Transverse colon (tissue), 4 donors: ENCODE measurements at regions not wholly inside any gene's neighbourhood (a gene's known extent, or its start where the extent isn't known, plus 50 kb on each side); places are given as distances from the start of the nearest gene placed in this dataset.

Experiments
- DNase-seq: peaks from one replicate; pipeline ENCODE4 v3.0.0-alpha.2; 2019
- H3K27ac ChIP-seq, 4 donors: fragments of 200-600 bp; sonication (generic); 2 replicates each; pipeline ENCODE4 v1.5.1; 2016 to 2018; ENCODE audit warnings: inconsistent platforms in 4 of 4
- H3K27me3 ChIP-seq: fragments of 200-600 bp; sonication (generic); 2 replicates; pipeline ENCODE4 v1.5.1; 2017; ENCODE audit warnings: inconsistent platforms
- H3K36me3 ChIP-seq, 4 donors: fragments of 200-600 bp; sonication (generic); 2 replicates each; pipeline ENCODE4 v1.5.1; 2017 to 2019; ENCODE audit warnings: inconsistent platforms in 4 of 4
- H3K4me1 ChIP-seq, 4 donors: fragments of 200-600 bp; sonication (generic); 2 replicates each; pipeline ENCODE4 v1.5.1; 2017 to 2020; ENCODE audit warnings: inconsistent platforms in 4 of 4
- H3K4me3 ChIP-seq, 4 donors: fragments of 200-600 bp; sonication (generic); 1 replicate in 1 of 4; 2 replicates in 3 of 4; pipeline versions ENCODE4 v1.5.1 to v1.6.1; 2017 to 2019; ENCODE audit warnings: inconsistent platforms in 4 of 4
- H3K9me3 ChIP-seq, 2 donors: fragments of 200-600 bp; sonication (generic); 2 replicates each; pipeline ENCODE4 v1.5.1; 2017 to 2019; ENCODE audit warnings: inconsistent platforms in 2 of 2
- CTCF ChIP-seq, 5 experiments: fragments of 200-600 bp in 3 of 5; fragments of 450-650 bp in 2 of 5; sonication (generic) in 3 of 5; IDR thresholded peaks; 1 replicate in 2 of 5; 2 replicates in 3 of 5; pipeline ENCODE4 v1.5.1; 2016 to 2017; ENCODE audit warnings: antibody characterized with exemption in 5 of 5, inconsistent platforms in 3 of 5, mild to moderate bottlenecking in 2 of 5, moderate library complexity in 1 of 5
- EP300 ChIP-seq: sonication (generic); formaldehyde crosslinking; IDR thresholded peaks from one replicate; pipeline ENCODE4 v1.6.1; 2017; ENCODE audit warnings: antibody characterized with exemption, low read depth
- POLR2A ChIP-seq: fragments of 450-650 bp; IDR thresholded peaks from one replicate; pipeline ENCODE4 v1.6.1; 2016; ENCODE audit warnings: antibody characterized with exemption, mild to moderate bottlenecking, moderate library complexity
- POLR2AphosphoS5 ChIP-seq, 3 donors: sonication (generic); formaldehyde crosslinking; IDR thresholded peaks; one replicate each; pipeline ENCODE4 v1.6.1; 2016; ENCODE audit warnings: antibody characterized with exemption in 3 of 3
- WGBS, 2 donors: methylation state at CpG; one replicate each; pipeline ENCODE4 v1.1.5; 2018; ENCODE audit warnings: low coverage in 1 of 2; 5-methylcytosine and 5-hydroxymethylcytosine counted together
- in situ Hi-C, 4 donors: fragments of 200-750 bp; cut with MboI; loops; one replicate each; pipeline versions ENCODE4 v1.15.0 to v1.15.1; 2017; ENCODE audit warnings: low sequenced_read_pairs in 3 of 4, low pct_ligation_motif_present in 1 of 4, low pct_unique_long_range_greater_than_20kb in 1 of 4
- intact Hi-C: fragments of 100-400 bp; cut with DNase I; formaldehyde crosslinking; loops from one replicate; pipeline ENCODE4 v1.15.1; 2023; ENCODE audit warnings: low total_unique reads

DNA sequence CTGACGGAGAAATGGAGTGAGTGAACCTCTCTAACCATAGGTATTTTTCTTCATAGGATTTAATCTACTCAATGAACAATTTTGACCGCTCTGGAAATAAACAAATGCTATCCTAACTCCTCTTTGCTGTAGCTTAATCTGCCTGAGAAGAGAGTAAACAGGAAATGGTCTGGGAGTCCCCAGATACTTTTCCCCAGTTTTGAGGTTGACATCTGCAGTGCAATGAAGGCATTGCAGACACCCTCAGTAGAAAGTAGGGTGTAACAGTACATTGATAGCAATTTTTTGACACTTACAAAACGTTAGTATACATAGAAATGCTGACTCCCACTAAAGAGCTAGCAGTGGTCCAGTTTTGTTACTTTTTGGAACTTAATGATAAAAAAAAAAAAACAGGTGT, 495.9 kb upstream of the FAM241A start:
- no peak overlapping the region for H3K27ac ChIP-seq
- intact Hi-C loops (no loop called here), in situ Hi-C loops (loop anchor here (10.0 to 25.0 kb wide), 6 partner anchors 205 to 1012 kb away; no protein-coding TSS in a partner anchor)
- no peaks in the 10 kb centered on the region for H3K27me3 ChIP-seq
- H3K36me3 ChIP-seq, result no peaks in the 10 kb centered on the region
- H3K9me3 ChIP-seq, result no peaks in the 10 kb centered on the region
- TF ChIP-seq EP300, result no peak
- no peak for TF ChIP-seq POLR2A
- TF ChIP-seq CTCF (IDR thresholded peaks at IDR 0.05), result no peak
- TF ChIP-seq POLR2AphosphoS5 (IDR thresholded peaks at IDR 0.05), result no peak
- H3K4me1 ChIP-seq, result no peaks in the 10 kb centered on the region
- DNase-seq, result no peak
- WGBS, 2 donors, result 72 to 74% methylated on average over 3 of the region's 3 CpGs
- H3K4me3 ChIP-seq, result no peak overlapping the region

- Histone ChIP-seq H3K36me3 (no peaks in the 10 kb centered on the region), H3K27ac (no peak overlapping the region), H3K9me3 (no peaks in the 10 kb centered on the region), H3K4me3 (no peak overlapping the region), H3K27me3 (no peaks in the 10 kb centered on the region), H3K4me1 (no peaks in the 10 kb centered on the region)
- DNase-seq, result no peak
- TF ChIP-seq CTCF (IDR thresholded peaks at IDR 0.05) (no peak), POLR2AphosphoS5 (IDR thresholded peaks at IDR 0.05) (no peak), POLR2A (no peak), EP300 (no peak)
- in situ Hi-C loops (no loop called here), intact Hi-C loops (no loop called here)
- 78 to 85% methylated on average over 2 to 3 of the region's 3 CpGs for WGBS, 2 donors
These were observed 495.1 kb upstream of the FAM241A start for GRCh38 chr4:111650146-111650545.

- H3K27me3 ChIP-seq, result no peaks in the 10 kb centered on the region
- H3K27ac ChIP-seq, result no peak overlapping the region
- no peaks in the 10 kb centered on the region for H3K4me1 ChIP-seq
- H3K36me3 ChIP-seq, result no peaks in the 10 kb centered on the region
- no peaks in the 10 kb centered on the region for H3K9me3 ChIP-seq
- H3K4me3 ChIP-seq, result no peak overlapping the region
- intact Hi-C loops, result no loop called here
- no peak for DNase-seq
- TF ChIP-seq CTCF (IDR thresholded peaks at IDR 0.05) (no peak), EP300 (no peak), POLR2A (no peak), POLR2AphosphoS5 (IDR thresholded peaks at IDR 0.05) (no peak)
- in situ Hi-C loops, result no loop called here
- 93% methylated on average over 1 of the region's 1 CpG; no CpG with 5 or more reads in 1 of the 2 donors for WGBS, 2 donors
These were observed 494.6 kb upstream of the FAM241A start for GRCh38 chr4:111650674-111651086.

- H3K4me3 ChIP-seq, result no peak overlapping the region
- no peaks in the 10 kb centered on the region for H3K9me3 ChIP-seq
- H3K27me3 ChIP-seq, result no peaks in the 10 kb centered on the region
- TF ChIP-seq POLR2AphosphoS5 (IDR thresholded peaks at IDR 0.05) (no peak), EP300 (no peak), CTCF (IDR thresholded peaks at IDR 0.05) (no peak), POLR2A (no peak)
- in situ Hi-C loops (no loop called here), intact Hi-C loops (no loop called here)
- no peak for DNase-seq
- WGBS, 2 donors, result 63 to 73% methylated on average over 5 of the region's 5 CpGs
- no peak overlapping the region for H3K27ac ChIP-seq
- no peaks in the 10 kb centered on the region for H3K36me3 ChIP-seq
- H3K4me1 ChIP-seq, result no peaks in the 10 kb centered on the region
These were observed 493.0 kb upstream of the FAM241A start for GRCh38 chr4:111652236-111652635.
